GM18951 (cell line): ENCODE measurements at regions not wholly inside any gene's neighbourhood (a gene's known extent, or its start where the extent isn't known, plus 50 kb on each side); places are given as distances from the start of the nearest gene placed in this dataset.
"Not testable (repeated sequence)": the region's sequence is repeated elsewhere in the genome, so short reads cannot be mapped to it uniquely, and the experiment has no call there.

Source experiments
- POLR2A ChIP-seq: IDR thresholded peaks from 4 replicates; pipeline ENCODE4 v1.6.1; 2011; ENCODE audit warnings: mild to moderate bottlenecking; ENCODE audit not compliant: insufficient read length, insufficient read depth; ENCODE audit errors: extremely low read depth
- in situ Hi-C: fragments of 300-500 bp; cut with MboI; formaldehyde crosslinking; loops from one replicate; pipeline ENCODE4 v1.12.0; 2022; ENCODE audit warnings: low sequenced_read_pairs, mixed read lengths, inconsistent platforms; ENCODE audit not compliant: unreplicated experiment

- no peak for TF ChIP-seq POLR2A
- in situ Hi-C loops, result no loop called here
Measured at GRCh38 chr20:47843886-47844567, 58.7 kb upstream of the SULF2 start.

- in situ Hi-C loops, result not testable (repeated sequence)
Measured at GRCh38 chr20:47842950-47843349, 57.7 kb upstream of the SULF2 start.

- in situ Hi-C loops, result not testable (repeated sequence)
Measured at GRCh38 chr20:47842004-47842403, 56.7 kb upstream of the SULF2 start.

- in situ Hi-C loops, result loop anchor here (10.0 kb wide), 1 partner anchor 58 kb away; no protein-coding TSS in a partner anchor
Measured at GRCh38 chr20:47836256-47836817, 51.1 kb upstream of the SULF2 start.
